AG09319 (cell line): ENCODE measurements at regions not wholly inside any gene's neighbourhood (a gene's known extent, or its start where the extent isn't known, plus 50 kb on each side); places are given as distances from the start of the nearest gene placed in this dataset.
"Not testable (repeated sequence)": the region's sequence is repeated elsewhere in the genome, so short reads cannot be mapped to it uniquely, and the experiment has no call there.

Source experiments
- DNase-seq: peaks from one replicate; pipeline ENCODE4 v3.0.0-alpha.2; 2010; ENCODE audit warnings: low read depth; ENCODE audit errors: extremely low read depth
- CTCF ChIP-seq: IDR thresholded peaks from 2 replicates; pipeline ENCODE4 v1.5.1; 2011; ENCODE audit warnings: low read depth, mild to moderate bottlenecking, inconsistent platforms, low read length, moderate library complexity

DNA sequence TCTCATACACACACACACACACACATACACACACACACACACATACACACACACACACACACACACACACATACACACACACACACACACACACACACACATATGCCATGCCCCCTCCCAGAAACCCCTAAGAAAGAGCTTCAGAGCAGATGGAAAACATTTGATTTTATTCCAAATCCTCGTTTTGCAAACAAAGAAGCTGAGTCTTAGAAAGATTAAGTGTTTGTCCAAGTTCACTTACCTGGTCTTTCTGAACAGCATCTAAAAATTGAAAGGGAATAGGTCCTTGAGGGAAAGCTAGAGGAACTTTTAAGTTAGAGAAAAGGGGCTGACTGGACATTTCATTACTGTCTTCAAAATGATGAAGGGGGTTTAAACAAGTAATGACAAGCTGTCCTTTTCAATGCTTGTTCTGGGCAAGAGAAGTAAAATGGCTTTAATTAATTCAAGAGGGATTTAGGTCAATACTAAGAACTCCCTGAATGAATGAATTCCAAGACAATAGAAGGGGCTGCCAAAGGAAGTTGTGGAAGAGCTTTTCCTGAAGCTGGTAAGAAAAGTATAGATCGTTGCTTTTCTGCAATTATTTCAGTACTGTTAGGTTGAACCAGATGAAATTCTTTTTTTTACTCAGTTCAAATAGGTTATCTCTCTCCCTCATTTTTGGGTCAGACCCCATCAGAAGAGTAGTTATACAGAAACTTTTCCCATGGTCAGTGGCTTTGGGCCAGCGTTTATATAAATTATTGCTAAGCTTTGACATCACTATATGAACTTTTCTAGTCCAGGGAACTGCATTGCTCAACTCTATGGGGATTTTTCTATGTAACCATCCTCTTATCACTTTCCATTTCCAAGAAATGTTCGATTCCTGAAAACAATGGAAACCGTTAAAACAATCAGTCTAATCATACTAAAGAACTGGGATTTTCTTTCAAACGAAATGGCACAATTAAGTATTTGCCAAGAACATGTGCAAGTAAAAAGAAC, 261.4 kb downstream of the MTERF1 start:
- no peak for DNase-seq
- TF ChIP-seq CTCF = no peak

- no peak for TF ChIP-seq CTCF
These were observed 259.7 kb downstream of the MTERF1 start for GRCh38 chr7:91620827-91621226.

GRCh38 chr7:91627324-91627723, 253.2 kb downstream of the MTERF1 start:
- not testable (repeated sequence) for DNase-seq

More at GRCh38 chr7:91620827-91621226, 259.7 kb downstream of the MTERF1 start:
- DNase-seq = no peak

DNA sequence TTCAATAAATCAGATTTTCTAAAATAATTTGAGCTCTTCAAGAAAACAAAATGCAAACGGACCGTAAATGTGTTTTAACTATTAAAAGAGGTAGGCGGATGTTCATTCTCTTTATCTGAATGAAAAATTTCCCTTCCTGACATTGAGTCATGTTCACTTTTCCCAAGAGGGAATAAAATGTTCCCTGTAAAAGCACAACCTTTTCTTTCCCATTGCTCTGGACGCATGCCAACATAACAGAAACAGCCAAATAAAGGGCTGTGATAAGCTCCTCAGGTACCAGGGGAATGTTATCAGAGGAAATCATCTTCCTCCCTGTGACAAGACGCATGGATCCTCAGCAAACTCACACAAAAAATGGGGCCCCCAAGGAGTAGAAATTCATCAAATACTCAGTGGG, 251.8 kb downstream of the MTERF1 start:
- no peak for TF ChIP-seq CTCF
- no peak for DNase-seq

- no peak for TF ChIP-seq CTCF
- DNase-seq = no peak
These were observed 249.7 kb downstream of the MTERF1 start for GRCh38 chr7:91630581-91631380.

- DNase-seq = no peak
- TF ChIP-seq CTCF = no peak
These were observed 248.1 kb downstream of the MTERF1 start for GRCh38 chr7:91632234-91632940.

DNA sequence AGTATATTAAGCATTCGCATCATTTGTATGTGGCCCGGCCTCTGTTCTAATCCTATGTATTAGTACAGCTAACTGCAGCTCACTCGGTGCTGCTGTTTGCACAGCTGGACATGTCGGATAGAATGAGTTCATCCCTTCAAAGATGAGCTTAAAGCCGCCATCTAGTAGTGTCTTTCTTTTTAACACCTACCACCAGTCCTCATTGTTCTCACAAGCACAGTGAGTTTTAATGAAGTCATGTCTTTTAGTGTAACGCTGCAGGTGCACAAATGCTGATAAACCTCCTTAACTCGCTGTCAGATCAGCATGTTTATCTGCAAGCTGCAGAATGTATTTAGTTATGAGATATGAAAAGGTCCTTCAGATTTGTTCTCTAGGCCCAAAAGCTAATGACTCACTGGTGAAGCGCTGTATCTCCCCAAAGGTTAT, 247.5 kb downstream of the MTERF1 start:
- no peak for DNase-seq

More for the DNA sequence above, 247.5 kb downstream of the MTERF1 start:
- no peak for TF ChIP-seq CTCF
